Gastroesophageal sphincter (tissue), 3 donors: ENCODE measurements at regions not wholly inside any gene's neighbourhood (a gene's known extent, or its start where the extent isn't known, plus 50 kb on each side); places are given as distances from the start of the nearest gene placed in this dataset.

Source experiments
- CTCF ChIP-seq, 4 experiments: fragments of 200-600 bp in 2 of 4; fragments of 450-650 bp in 2 of 4; sonication (generic) in 1 of 4; IDR thresholded peaks; one replicate each; pipeline ENCODE4 v1.5.1; 2017 to 2019; ENCODE audit warnings: antibody characterized with exemption in 4 of 4, mild to moderate bottlenecking in 2 of 4, moderate library complexity in 2 of 4
- EP300 ChIP-seq: sonication (generic); formaldehyde crosslinking; IDR thresholded peaks from one replicate; pipeline ENCODE4 v1.6.1; 2017; ENCODE audit warnings: antibody characterized with exemption, mild to moderate bottlenecking

- TF ChIP-seq CTCF (IDR thresholded peaks at IDR 0.05) (no peak), EP300 (no peak)
Observed at GRCh38 chr1:55935236-55935635, 644.1 kb downstream of the PLPP3 start.
